AG08395 (cell line): ENCODE measurements at regions not wholly inside any gene's neighbourhood (a gene's known extent, or its start where the extent isn't known, plus 50 kb on each side); places are given as distances from the start of the nearest gene placed in this dataset.

Experiments
- DNase-seq: peaks from one replicate; pipeline ENCODE4 v3.0.0; 2012; ENCODE audit warnings: mixed read lengths, low spot score

DNA sequence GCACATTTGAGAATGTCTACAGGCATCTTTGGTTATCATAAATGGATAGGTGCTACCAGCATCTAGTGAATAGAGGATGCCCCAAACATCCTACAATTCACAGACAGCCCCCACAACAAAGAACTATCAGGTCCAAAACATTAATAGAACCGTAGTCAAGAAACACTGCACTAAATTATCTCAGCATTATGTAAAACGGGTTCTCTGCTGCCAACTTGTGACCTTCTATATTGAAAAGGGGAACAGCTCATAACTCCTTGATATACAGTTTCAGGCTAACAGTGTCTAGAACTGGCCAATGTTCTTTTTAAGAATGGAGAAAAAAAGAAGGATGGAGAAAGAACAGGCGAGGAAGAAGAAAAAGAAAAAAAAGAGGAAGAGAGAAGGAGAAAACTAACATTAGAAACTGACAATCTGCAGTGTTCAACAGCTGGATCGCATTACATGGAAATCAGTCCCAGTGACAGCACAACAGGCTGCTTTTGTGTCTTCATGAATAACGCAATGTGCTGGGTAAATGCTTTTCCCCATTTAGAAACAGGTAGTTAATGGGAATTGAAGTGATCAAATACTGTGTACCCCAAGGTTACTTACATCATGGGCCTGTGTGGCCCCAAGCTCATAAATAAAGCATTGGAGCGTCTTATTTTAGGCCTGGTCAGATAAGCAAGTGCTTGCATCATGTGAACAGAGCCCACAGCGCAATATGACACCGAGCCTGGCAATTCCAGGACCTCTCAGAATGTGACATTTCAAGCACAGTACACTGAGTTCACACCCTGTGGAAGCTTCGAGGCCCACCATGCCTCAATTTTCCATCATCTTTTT is 339.5 kb downstream of the DHX15 start:
- DNase-seq, result peak; percentile 31

DNA sequence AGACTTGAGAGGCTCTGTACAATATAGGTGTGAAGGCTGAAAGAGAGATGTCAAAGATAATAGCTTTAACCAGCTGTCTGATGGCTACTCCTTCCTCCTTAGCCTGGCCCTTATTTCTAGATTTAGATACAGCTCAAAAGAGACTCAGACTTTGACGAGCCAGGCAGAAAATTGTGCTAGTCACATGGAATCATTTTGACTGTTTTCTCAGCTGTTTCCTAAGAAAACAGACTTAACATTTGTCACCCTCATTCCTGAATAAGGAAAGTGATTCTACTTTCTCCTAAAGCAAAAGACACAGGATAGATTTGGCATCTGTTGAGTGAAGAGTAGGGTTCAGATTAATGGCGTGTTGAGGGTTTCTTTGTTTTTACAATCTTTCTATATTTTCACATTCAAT is 340.7 kb downstream of the DHX15 start:
- DNase-seq, result no peak

- no peak for DNase-seq
These were observed 342.8 kb downstream of the DHX15 start for GRCh38 chr4:24241511-24241910.

DNA sequence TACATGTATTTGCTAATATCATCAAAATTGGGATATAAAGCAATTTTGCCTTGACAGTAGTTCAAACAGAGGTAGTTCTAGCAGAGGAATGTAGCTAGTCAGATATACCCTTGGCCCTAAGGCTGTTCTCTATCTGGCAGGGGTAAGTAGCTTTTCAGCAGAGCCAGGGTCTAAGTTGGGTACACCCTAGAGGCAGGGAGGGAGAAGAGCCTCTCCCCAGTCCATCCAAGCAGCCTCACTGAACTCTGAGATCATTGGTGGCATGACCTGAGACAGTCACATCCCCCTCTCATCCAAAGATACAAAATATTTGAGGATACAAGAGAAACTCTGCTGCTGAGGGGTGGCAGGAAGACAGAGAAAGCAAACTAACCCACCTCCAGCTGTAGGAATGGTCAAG is 343.7 kb downstream of the DHX15 start:
- no peak for DNase-seq

GRCh38 chr4:24237709-24238108 is 346.6 kb downstream of the DHX15 start:
- no peak for DNase-seq

- DNase-seq, result no peak
These were observed 346.7 kb upstream of the PPARGC1A start for GRCh38 chr4:24236532-24236931.

DNA sequence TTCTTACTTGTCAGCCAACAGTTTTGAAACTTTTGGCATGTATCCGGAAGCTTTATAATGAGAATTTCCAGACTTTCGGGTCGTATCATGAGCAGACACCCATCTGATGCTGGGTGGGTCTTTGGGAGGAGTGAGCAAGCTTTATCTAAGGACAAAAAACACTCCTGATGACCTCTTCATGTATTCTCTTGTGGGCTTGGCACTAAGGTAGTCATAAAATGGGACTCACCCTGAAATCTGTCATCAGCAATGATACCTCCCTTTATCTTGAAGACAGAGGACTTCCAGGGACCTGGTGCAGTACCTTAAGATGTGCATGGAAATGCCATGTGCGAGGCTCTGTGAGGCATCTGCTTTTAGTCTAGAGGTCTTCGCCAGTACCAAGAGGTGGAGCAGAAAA is 346.3 kb upstream of the PPARGC1A start:
- DNase-seq, result no peak

- no peak for DNase-seq
These were observed 345.8 kb upstream of the PPARGC1A start for GRCh38 chr4:24235618-24236017.

GRCh38 chr4:24234288-24234848 is 344.5 kb upstream of the PPARGC1A start:
- DNase-seq, result no peak

- DNase-seq, result no peak
These were observed 341.1 kb upstream of the PPARGC1A start for GRCh38 chr4:24230955-24231354.

GRCh38 chr4:24229978-24230377 is 340.1 kb upstream of the PPARGC1A start:
- DNase-seq, result peak; percentile 47

- DNase-seq, result no peak
These were observed 338.8 kb upstream of the PPARGC1A start for GRCh38 chr4:24228692-24229091.

GRCh38 chr4:24226667-24227066 is 336.8 kb upstream of the PPARGC1A start:
- peak; percentile 45 for DNase-seq

DNA sequence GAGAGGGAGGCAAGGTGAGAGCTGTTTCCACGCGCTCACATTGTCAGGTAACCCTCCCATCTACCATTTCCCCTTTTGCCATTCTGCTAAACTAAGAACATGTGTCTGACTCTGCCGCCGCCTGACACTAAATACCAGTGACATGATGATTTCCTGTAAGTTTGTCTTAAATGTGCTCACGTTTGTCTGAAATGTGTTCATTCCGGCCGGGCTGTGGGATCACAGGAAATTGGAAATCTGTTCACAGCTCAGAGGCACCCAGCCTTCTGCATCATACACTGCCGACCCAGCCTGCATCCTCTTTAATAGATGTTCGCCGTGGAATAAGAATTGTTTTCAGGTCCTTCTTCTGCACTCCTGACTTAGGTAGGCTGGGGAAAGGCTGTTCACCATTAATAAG is 336.2 kb upstream of the PPARGC1A start:
- DNase-seq, result peak; percentile 25

DNA sequence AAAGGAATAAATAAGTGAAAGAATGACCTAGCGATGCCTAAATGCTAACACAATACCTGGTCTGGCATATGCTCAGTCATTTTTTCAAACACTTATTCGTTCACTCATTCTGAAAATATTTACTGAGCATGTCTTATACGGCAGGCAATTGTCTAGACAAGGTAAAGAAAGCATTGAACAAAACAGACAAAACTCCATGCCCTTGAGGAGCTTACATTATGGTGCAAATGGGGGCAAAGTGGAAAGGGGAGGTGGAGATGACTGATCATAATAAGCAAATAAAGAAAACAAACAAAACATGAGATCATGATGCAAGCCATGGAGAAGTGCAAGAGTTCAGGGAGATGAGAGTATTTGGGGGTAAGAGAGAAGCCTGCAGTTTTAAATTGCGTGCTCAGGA is 334.6 kb upstream of the PPARGC1A start:
- no peak for DNase-seq

DNA sequence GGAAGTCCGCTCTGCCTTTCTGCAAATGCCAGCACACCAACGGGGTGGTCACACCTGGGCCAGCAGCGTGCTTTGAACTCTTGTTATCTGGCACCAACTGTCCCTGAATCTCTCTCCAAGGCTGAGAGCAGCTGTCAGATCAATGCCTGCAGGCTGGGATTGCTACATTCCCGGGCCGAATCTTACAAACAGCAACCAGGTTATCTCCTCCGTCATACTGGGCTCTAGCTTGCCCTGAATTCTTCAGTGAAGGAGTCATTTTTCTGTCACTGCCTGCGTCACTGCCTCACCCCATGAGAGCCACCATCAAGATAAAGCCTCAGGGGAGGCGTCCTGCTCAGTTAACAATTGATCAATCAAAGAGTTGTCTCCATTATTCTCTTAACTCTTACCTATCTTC is 329.4 kb upstream of the PPARGC1A start:
- DNase-seq, result no peak

DNA sequence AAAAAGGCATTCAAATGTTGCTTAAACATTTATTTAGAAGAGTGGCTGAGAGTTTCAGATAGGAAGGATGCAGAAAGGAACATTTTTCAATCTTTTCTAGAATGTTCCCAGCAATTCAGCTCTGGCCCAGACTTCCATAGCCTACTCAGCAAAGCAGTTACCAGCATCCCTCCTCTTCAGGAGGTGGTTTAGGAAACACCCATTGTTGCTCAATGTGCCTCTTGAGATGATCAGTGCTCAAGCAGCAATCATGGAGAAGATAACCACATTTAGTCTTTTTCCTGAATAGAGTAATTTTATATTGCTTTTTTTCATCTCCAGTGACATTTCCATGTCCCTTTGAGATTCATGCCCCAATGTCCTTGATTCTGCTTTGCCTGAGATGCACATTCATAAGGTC is 328.7 kb upstream of the PPARGC1A start:
- no peak for DNase-seq

- no peak for DNase-seq
These were observed 324.9 kb upstream of the PPARGC1A start for GRCh38 chr4:24214796-24215195.

GRCh38 chr4:24213961-24214360 is 324.1 kb upstream of the PPARGC1A start:
- no peak for DNase-seq

- no peak for DNase-seq
These were observed 322.8 kb upstream of the PPARGC1A start for GRCh38 chr4:24212642-24213041.

- peak; percentile 4 for DNase-seq
These were observed 322.0 kb upstream of the PPARGC1A start for GRCh38 chr4:24211856-24212255.

DNA sequence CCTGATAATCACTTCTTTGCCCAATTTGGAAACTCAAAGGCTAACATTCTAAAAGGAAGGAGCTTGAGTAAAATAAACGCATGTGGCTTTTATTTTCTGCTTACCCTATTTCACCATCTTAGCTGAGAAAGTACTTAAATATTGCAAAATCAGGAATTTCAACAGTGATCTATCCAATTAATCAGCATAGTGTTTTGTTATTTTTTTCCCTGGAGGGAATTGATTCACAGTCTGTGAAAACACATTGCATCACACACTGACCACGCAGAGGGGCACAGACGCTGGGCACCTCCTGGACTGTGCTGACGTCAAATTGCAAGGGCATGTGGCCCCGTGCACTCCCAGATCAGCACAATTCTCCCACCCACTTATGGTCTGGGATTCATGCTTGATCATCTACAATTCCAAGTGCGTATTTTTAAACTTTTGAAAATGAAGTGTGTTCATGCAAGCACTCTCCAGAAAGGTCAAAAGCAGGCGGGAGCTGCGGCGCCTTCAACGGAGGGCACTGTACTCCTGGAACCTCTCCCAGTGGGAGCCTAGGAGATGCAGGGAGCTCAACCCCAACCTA is 320.6 kb upstream of the PPARGC1A start:
- peak; percentile 84 for DNase-seq

- DNase-seq, result no peak
These were observed 320.1 kb upstream of the PPARGC1A start for GRCh38 chr4:24209906-24210305.

GRCh38 chr4:24209131-24209530 is 319.3 kb upstream of the PPARGC1A start:
- DNase-seq, result no peak
